ENCODE measurements at regions not wholly inside any gene's neighbourhood (a gene's known extent, or its start where the extent isn't known, plus 50 kb on each side); places are given as distances from the start of the nearest gene placed in this dataset.

DNA sequence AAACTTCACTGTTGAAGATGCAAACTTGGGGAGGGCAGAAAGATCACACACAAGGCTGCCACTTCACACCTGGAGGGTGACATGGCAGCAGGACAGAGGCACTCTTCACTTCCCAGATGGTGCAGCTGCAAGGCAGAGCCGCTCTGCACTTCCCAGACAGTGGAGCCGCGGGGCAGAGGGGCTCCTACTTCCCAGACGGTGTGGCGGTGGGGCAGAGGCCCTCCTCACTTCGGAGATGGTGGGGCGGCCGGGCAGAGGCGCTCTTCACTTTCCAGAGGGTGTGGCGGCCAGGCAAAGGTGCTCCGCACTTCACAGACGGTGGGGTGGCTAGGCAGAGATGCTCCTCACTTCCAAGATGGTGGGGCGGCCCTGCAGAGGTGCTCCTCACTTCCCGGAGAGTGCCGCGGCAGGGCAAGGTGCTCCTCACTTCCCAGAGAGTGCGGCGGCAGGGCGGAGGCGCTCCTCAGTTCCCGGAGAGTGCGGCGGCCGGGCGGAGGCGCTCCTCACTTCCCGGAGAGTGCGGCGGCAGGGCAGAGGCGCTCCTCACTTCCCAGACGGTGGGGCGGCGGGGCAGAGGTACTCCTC lies 58.3 kb upstream of the PPP1R9A start:
- H4K5ac ChIP-seq (ENCODE audit: insufficient read length, low read depth, low read length), result no peak overlapping the region
- no peak overlapping the region for H3K27ac ChIP-seq (ENCODE audit: low read depth, low read length)
- ChIA-PET CTCF (ENCODE audit: partially characterized antibody) (no interaction called here), POLR2A (ENCODE audit: partially characterized antibody) (no interaction called here)
- H2AK5ac ChIP-seq (ENCODE audit: low read depth, low read length), result no peak overlapping the region
- no peaks in the 10 kb centered on the region for H4K20me1 ChIP-seq (replicated peaks in 1 of 2; ENCODE audit: control insufficient read depth in 1 of 2, insufficient read depth in 2 of 2, low read length in 2 of 2)
- H3K9me3 ChIP-seq (ENCODE audit: insufficient read depth in 2 of 2, low read depth in 1 of 2, low read length in 1 of 2), result peaks cover 14 to 25% of the 10 kb centered on the region in 2 experiments
- H3K23me2 ChIP-seq (ENCODE audit: low read depth, low read length), result no peaks in the 10 kb centered on the region
- no peak overlapping the region for H2AFZ ChIP-seq (ENCODE audit: low read length)
- no peaks in the 10 kb centered on the region for H3K79me1 ChIP-seq (ENCODE audit: low read depth, low read length)
- no peak overlapping the region for H3K4ac ChIP-seq (replicated peaks; ENCODE audit: insufficient read length, low read depth, low read length)
- no peaks in the 10 kb centered on the region for H3K4me1 ChIP-seq (replicated peaks in 1 of 4; ENCODE audit: control insufficient read depth in 3 of 4, insufficient read depth in 4 of 4, low read length in 3 of 4)
- no peak overlapping the region for H3K4me2 ChIP-seq (ENCODE audit: insufficient read depth in 1 of 2, low read depth in 2 of 2, low read length in 2 of 2)
- H3K27me3 ChIP-seq (replicated peaks in 1 of 4; ENCODE audit: control insufficient read depth in 3 of 4, extremely low read depth in 1 of 4, insufficient read depth in 3 of 4, low read length in 3 of 4), result no peaks in the 10 kb centered on the region
- no peak overlapping the region for H4K8ac ChIP-seq (ENCODE audit: extremely low read depth, insufficient read depth, low read length)
- no peak for FAIRE-seq
- H3K4me3 ChIP-seq (ENCODE audit: extremely low read depth in 1 of 4, insufficient read depth in 2 of 4, low read depth in 3 of 4, low read length in 4 of 4), result no peak overlapping the region
- no peak overlapping the region for H3K9ac ChIP-seq (replicated peaks in 1 of 4; ENCODE audit: extremely low read depth in 1 of 4, low read depth in 3 of 4, low read length in 3 of 4)
- no peak overlapping the region for H2BK15ac ChIP-seq (ENCODE audit: low read length)
- DNase-seq (ENCODE audit: low read depth in 1 of 2, low spot score in 2 of 2), result no peak
- no peak overlapping the region for H3K56ac ChIP-seq (replicated peaks; ENCODE audit: insufficient read length, low read depth, low read length)
- H4K91ac ChIP-seq (replicated peaks; ENCODE audit: insufficient read length, low read length), result no peak overlapping the region
- no peak overlapping the region for H3K14ac ChIP-seq (ENCODE audit: insufficient read length)
- no peak overlapping the region for H2BK20ac ChIP-seq (ENCODE audit: low read length)
- H2BK12ac ChIP-seq (ENCODE audit: low read depth, low read length), result no peak overlapping the region
- H3K18ac ChIP-seq (ENCODE audit: extremely low read depth, low read length), result no peak overlapping the region
- H3K36me3 ChIP-seq (ENCODE audit: control insufficient read depth in 2 of 4, insufficient read depth in 4 of 4, low read length in 3 of 4), result no peaks in the 10 kb centered on the region
- H2BK5ac ChIP-seq (ENCODE audit: low read depth, low read length), result no peak overlapping the region
- WGBS, 2 experiments (ENCODE audit: extremely low coverage in 1 of 2, insufficient coverage in 1 of 2, insufficient read length in 1 of 2, insufficient replicate concordance in 2 of 2, low coverage in 1 of 2, low lambda C conversion rate in 2 of 2, missing lambda C conversion rate in 1 of 2), result 85% methylated on average over 32 of the region's 33 CpGs; no CpG with 5 or more reads in 1 of the 2 experiments
- H2BK120ac ChIP-seq (replicated peaks; ENCODE audit: low read depth, low read length), result no peak overlapping the region
- H3K79me2 ChIP-seq (ENCODE audit: control insufficient read depth in 1 of 2, insufficient read depth in 2 of 2, low read length in 2 of 2), result no peaks in the 10 kb centered on the region
- no peak overlapping the region for H3K23ac ChIP-seq (ENCODE audit: insufficient read length)
- TF ChIP-seq EGR1 (IDR thresholded peaks at IDR 0.05; ENCODE audit: borderline replicate concordance, low read depth, low read length) (no peak), TEAD4 (IDR thresholded peaks at IDR 0.05; ENCODE audit: low read depth, low read length) (no peak), EZH2 (IDR thresholded peaks at IDR 0.05; ENCODE audit: low read depth, low read length, severe bottlenecking) (no peak), CEBPB (IDR thresholded peaks at IDR 0.05; ENCODE audit: low read depth, low read length) (no peak), CHD1 (IDR thresholded peaks at IDR 0.05; ENCODE audit: low read depth, low read length) (no peak), JUN (IDR thresholded peaks at IDR 0.05; ENCODE audit: low read depth, low read length) (no peak), KDM4A (IDR thresholded peaks at IDR 0.05; ENCODE audit: low read depth, low read length, severe bottlenecking) (no peak), YY1 (IDR thresholded peaks at IDR 0.05; ENCODE audit: low read depth, low read length) (no peak), SP4 (IDR thresholded peaks at IDR 0.05; ENCODE audit: low read length) (no peak), ZNF274 (IDR thresholded peaks at IDR 0.05; ENCODE audit: borderline replicate concordance, extremely low read depth, low read length) (no peak), RNF2 (IDR thresholded peaks at IDR 0.05; ENCODE audit: borderline replicate concordance, low read depth, low read length, missing control alignments, poor library complexity, severe bottlenecking) (no peak), EP300 (IDR thresholded peaks at IDR 0.05; ENCODE audit: borderline replicate concordance in 1 of 2, low read depth in 2 of 2, low read length in 2 of 2) (no peak)
- TF ChIP-seq, protein P1, sequence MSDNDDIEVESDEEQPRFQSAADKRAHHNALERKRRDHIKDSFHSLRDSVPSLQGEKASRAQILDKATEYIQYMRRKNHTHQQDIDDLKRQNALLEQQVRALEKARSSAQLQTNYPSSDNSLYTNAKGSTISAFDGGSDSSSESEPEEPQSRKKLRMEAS (IDR thresholded peaks at IDR 0.05), result no peak
- TF ChIP-seq, protein P2, sequence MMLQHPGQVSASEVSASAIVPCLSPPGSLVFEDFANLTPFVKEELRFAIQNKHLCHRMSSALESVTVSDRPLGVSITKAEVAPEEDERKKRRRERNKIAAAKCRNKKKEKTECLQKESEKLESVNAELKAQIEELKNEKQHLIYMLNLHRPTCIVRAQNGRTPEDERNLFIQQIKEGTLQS (IDR thresholded peaks at IDR 0.05; ENCODE audit: insufficient read depth, low read depth, low read length), result no peak

Data from H1 (cell line).